Amniotic stem cell (primary cell): ENCODE measurements at regions not wholly inside any gene's neighbourhood (a gene's known extent, or its start where the extent isn't known, plus 50 kb on each side); places are given as distances from the start of the nearest gene placed in this dataset.
A peak's percentile ranks its signal among the peaks of the same experiment; 100 is the strongest.

Experiments
- DNase-seq: peaks from one replicate; lab custom pipeline; 2025; lab: John Stamatoyannopoulos, UW

GRCh38 chr14:54209511-54210250 lies 187.1 kb upstream of the CDKN3 start:
- no peak for DNase-seq

GRCh38 chr14:54211551-54212308 lies 185.1 kb upstream of the CDKN3 start:
- peak; percentile 34 for DNase-seq

DNA sequence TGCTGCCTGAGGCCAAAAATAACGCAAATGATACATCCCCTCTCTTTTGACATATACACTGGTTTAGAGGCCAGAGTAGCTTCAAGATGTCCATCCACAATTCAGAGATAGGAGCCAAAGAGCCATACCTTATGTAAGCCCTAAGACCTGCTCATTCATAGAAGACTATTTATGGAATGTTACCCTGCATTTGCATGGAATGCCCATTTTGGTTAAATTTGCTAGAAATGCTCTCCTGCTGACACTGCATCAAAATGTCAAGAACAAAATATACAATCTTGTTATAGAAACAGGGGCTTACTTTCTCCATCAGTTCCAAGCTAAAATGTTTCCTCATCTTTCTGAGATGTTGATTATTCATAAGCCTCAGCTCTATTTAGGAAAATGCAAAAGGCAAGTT lies 183.3 kb upstream of the CDKN3 start:
- no peak for DNase-seq

DNA sequence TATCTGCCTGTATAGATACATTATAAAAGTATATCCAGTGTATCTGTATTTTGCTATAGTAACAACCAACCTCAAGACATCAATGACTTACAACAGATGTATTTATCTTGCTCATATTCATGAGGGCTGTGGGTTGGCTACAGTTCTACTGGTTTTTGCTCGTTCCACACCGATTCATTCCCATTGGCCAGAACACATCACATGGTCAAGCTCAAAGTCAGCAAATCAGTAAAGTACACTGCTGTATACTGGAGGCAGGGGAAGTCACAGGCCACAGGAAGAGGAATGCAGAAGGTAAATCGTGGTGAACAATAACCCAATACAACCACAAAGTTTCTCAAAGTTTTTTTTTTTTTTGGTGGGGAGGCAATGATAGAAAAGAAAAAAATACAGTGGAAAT lies 180.0 kb upstream of the CDKN3 start:
- no peak for DNase-seq

GRCh38 chr14:54219261-54220070 lies 177.3 kb upstream of the CDKN3 start:
- no peak for DNase-seq

DNA sequence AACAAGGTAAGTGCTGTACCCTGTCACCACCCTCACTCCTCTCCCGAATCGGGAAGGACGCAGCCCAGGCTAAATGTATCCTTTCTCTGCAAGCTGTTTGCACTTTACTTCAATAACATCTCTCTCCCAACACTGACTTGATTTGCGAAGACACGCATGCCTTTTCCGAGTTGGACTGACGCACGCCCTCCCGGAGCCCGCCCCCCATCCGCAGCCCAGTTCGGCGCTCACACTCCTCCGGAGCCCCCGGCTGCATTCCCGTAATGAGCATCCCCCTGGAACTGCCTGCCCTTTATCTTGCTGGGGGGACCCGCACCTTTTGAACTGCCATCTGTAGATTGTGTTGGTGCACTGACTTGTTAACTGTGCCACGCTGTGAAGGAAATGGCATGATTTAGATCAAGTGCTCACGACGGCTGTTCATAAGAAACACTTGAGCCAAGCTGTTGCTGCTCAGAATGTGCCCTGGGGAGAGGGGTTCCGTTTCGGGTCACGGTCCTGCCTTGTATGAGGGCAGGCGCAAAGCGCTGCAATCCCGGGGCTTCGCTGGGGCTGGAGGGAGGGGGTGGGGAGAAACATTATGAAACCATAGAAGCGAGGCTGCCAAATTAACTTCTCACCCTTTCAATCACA lies 176.6 kb upstream of the CDKN3 start:
- DNase-seq, result no peak

DNA sequence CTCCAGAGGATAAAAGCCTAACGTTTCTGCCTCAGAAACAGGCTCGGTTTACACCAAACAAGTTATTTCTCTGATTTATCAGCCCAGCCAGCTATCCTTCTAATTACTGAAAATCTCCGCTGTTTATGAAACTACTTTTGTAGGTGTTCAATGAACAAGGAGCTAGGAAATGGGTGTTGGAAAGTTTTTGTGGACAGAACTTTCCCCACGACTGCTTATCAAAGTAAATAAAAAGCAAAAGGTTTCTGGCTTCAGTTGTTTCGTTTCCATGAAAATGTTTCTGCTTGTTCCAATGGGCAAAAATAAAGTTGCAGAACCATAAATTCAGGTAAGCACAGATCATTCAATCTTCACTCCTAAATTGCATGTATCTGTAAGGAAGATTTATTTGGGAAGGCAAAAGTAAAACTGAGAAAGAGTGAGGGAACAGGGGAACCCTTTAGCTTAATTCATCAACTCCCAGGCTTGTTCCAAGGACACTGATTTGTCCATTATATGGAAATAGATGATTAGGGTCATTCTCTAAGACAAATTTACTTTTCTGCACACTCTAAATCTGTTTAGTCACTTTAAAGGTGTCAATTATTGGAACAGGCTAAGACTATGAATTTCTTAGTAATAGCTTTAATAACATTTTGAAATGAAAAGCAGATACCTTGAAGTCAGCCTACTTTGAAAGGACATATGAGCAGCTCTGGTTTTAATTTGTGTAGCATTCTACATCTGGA lies 175.9 kb upstream of the CDKN3 start:
- no peak for DNase-seq

- no peak for DNase-seq
Measured at GRCh38 chr14:54221432-54221803, 175.4 kb upstream of the CDKN3 start.

DNA sequence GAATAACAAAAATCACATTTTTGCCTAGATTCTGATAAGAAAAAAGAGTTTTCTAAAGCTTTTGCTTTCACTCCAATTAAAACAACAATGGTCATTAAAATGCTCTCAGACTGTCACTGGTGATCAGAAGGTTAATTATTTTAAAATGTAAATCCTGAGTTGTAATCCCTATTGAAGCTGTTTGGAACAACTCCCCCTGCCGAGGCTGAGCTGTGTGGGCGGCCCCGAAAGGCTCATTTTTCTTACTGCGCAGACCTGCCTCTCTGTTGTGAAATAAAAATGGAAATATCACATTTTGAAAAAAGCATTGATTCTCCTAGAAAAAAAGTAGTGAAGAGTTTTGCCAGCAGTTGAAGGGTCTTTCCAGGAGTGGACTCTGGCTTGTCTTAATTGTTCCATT lies 174.8 kb upstream of the CDKN3 start:
- DNase-seq, result no peak

- no peak for DNase-seq
Measured at GRCh38 chr14:54223831-54224402, 172.9 kb upstream of the CDKN3 start.

- DNase-seq, result no peak
Measured at GRCh38 chr14:54225457-54226060, 171.2 kb upstream of the CDKN3 start.

- no peak for DNase-seq
Measured at GRCh38 chr14:54226103-54226502, 170.7 kb upstream of the CDKN3 start.

DNA sequence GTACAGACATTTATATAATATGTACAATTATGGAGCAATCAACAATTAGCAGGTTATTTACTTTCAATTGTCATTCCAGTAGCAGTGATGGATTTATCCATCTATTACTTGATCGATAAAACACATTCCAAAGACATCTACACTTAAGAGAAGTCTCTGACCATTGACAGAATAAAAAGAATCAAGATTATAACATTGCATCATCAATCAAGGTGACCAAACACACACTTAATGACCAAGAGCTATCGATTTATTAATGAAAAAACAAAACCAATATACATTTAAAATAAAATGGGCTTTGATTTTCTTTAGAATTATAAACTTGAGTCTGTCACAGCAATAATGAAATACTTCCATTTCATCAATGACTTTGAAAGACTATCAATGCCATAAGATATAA lies 170.2 kb upstream of the CDKN3 start:
- DNase-seq, result no peak

DNA sequence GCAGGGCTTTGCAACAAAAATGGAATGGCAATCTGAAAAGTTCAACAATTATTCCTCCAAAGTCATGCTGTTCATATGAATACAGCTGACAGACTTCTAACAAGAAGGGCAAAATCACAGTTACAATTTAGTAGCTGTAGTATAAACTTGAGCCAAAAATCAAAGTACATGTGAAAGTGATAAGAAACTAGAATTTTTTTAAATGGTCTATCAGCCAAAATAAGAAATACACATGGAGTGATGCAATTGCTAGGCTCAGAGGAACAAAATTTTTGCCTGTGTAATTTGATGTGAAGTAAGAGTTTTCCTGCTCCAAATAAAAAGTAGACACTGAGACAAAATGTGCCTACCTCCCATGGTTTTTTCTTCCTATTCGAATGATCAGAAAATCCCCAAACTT lies 167.7 kb upstream of the CDKN3 start:
- DNase-seq, result no peak

DNA sequence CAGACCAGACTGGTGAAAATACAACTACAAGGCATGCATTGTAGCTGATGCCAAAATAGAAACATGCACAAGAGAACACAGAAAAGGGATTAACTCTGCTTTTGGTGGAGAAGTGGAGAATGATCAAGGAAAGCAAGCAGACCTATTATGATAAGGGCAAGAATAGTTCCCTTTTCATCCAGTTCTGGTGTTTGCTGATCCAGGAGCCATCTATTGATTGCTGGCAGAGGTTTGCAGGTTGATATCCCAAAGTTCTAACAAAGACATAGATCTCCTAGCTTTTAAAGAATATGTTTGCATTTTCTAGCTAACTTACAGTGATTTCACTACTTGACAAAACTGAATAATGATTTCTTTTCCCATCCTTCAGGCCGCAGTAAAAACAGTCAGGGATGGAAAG lies 166.2 kb upstream of the CDKN3 start:
- DNase-seq, result no peak

- no peak for DNase-seq
Measured at GRCh38 chr14:54232735-54233134, 164.1 kb upstream of the CDKN3 start.

- no peak for DNase-seq
Measured at GRCh38 chr14:54241517-54241916, 155.3 kb upstream of the CDKN3 start.

DNA sequence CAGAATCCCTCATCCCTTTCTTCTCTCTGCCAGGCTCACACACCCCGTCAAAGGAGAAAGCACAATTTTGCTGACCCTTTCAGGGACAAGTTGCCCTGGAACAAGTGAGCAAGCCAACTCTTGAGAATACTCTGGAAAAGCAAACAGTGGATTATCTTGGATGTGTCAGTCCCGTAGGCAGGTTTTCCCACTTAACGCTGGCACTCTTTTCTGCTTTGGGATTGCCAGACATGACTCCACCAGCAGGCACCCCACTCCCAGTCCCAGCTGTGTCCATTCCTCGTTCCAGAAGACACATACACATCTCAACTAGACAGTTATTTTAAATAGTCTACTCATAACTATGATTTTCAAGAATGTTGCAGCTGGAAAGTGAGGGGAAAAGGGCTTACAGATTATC lies 145.5 kb upstream of the CDKN3 start:
- DNase-seq, result no peak

GRCh38 chr14:54252072-54252730 lies 144.6 kb upstream of the CDKN3 start:
- DNase-seq, result peak; percentile 4

- DNase-seq, result peak; percentile 15
Measured at GRCh38 chr14:54253195-54253947, 143.4 kb upstream of the CDKN3 start.
